Activated CD4-positive, alpha-beta memory T cell treated with anti-CD3 and anti-CD28 coated beads, Interleukin-2, amount 10 ng/mL, durations not matched to agents 7 days and 5 days (primary cell): ENCODE measurements at regions not wholly inside any gene's neighbourhood (a gene's known extent, or its start where the extent isn't known, plus 50 kb on each side); places are given as distances from the start of the nearest gene placed in this dataset.
"Not testable (repeated sequence)": the region's sequence is repeated elsewhere in the genome, so short reads cannot be mapped to it uniquely, and the experiment has no call there.

Experiments
- CTCF ChIA-PET: fragments of 350-600 bp; sonication (Branson Sonifier 250); formaldehyde crosslinking; loops from one replicate; lab custom pipeline; 2021; ENCODE audit warnings: antibody characterized with exemption, inconsistent platforms; lab: Charles Lee
- POLR2A ChIA-PET: fragments of 350-600 bp; sonication (Branson Sonifier 250); formaldehyde crosslinking; loops from one replicate; lab custom pipeline; 2021; ENCODE audit warnings: antibody characterized with exemption; lab: Charles Lee
- DNase-seq: peaks from one replicate; pipeline ENCODE4 v3.0.0-alpha.2; 2020
- H3K27ac Mint-ChIP-seq: one replicate; pipeline ENCODE4 v1.8.0; 2021; ENCODE audit warnings: mild to moderate bottlenecking, mixed read lengths
- H3K27me3 Mint-ChIP-seq: one replicate; pipeline ENCODE4 v1.8.0; 2021; ENCODE audit warnings: mixed read lengths
- H3K36me3 Mint-ChIP-seq: one replicate; pipeline ENCODE4 v1.8.0; 2021; ENCODE audit warnings: low read depth, mixed read lengths
- H3K4me1 Mint-ChIP-seq: one replicate; pipeline ENCODE4 v1.8.0; 2021; ENCODE audit warnings: mixed read lengths
- H3K4me3 Mint-ChIP-seq: one replicate; pipeline ENCODE4 v1.8.0; 2021; ENCODE audit warnings: mild to moderate bottlenecking, mixed read lengths
- H3K9me3 Mint-ChIP-seq: one replicate; pipeline ENCODE4 v1.8.0; 2021; ENCODE audit warnings: mixed read lengths

- CTCF ChIA-PET = no interaction called here
- H3K27me3 Mint-ChIP-seq = peaks cover 29% of the 10 kb centered on the region
- no peak overlapping the region for H3K4me3 Mint-ChIP-seq
- POLR2A ChIA-PET = no interaction called here
- H3K36me3 Mint-ChIP-seq = peaks cover 6% of the 10 kb centered on the region
- DNase-seq = no peak
- peaks cover 3% of the 10 kb centered on the region for H3K4me1 Mint-ChIP-seq
- H3K9me3 Mint-ChIP-seq = peaks cover 19% of the 10 kb centered on the region
- no peak overlapping the region for H3K27ac Mint-ChIP-seq
These were observed 136.0 kb downstream of the LMLN start for GRCh38 chr3:198096015-198096414.

- no peak for DNase-seq
- ChIA-PET CTCF (no interaction called here), POLR2A (no interaction called here)
- Mint-ChIP-seq H3K9me3 (peaks cover 19% of the 10 kb centered on the region), H3K27ac (no peak overlapping the region), H3K27me3 (peaks cover 29% of the 10 kb centered on the region), H3K36me3 (peaks cover 6% of the 10 kb centered on the region), H3K4me1 (peaks cover 3% of the 10 kb centered on the region), H3K4me3 (no peak overlapping the region)
These were observed 137.0 kb downstream of the LMLN start for GRCh38 chr3:198097048-198097447.

- Mint-ChIP-seq H3K9me3 (peaks cover 21% of the 10 kb centered on the region), H3K27me3 (peaks cover 13% of the 10 kb centered on the region), H3K27ac (peak overlapping the region; percentile 76), H3K4me3 (peak overlapping the region; percentile 48)
- CTCF ChIA-PET, POLR2A ChIA-PET, H3K4me1 Mint-ChIP-seq, H3K36me3 Mint-ChIP-seq, DNase-seq: not testable (repeated sequence)
These were observed 138.7 kb downstream of the LMLN start for GRCh38 chr3:198098661-198099081.

- H3K36me3 Mint-ChIP-seq = peaks cover 14% of the 10 kb centered on the region
- DNase-seq, CTCF ChIA-PET, H3K27me3 Mint-ChIP-seq, H3K4me3 Mint-ChIP-seq, POLR2A ChIA-PET, H3K27ac Mint-ChIP-seq: not testable (repeated sequence)
- peaks cover 26% of the 10 kb centered on the region for H3K9me3 Mint-ChIP-seq
- peaks cover 15% of the 10 kb centered on the region for H3K4me1 Mint-ChIP-seq
These were observed 143.1 kb downstream of the LMLN start for GRCh38 chr3:198103070-198103469.

GRCh38 chr3:198106265-198106664 is 146.2 kb downstream of the LMLN start:
- Mint-ChIP-seq H3K27ac (peak overlapping the region; percentile 73), H3K36me3 (peaks cover 11% of the 10 kb centered on the region), H3K4me1 (peaks cover 12% of the 10 kb centered on the region), H3K9me3 (peaks cover 24% of the 10 kb centered on the region), H3K4me3 (peak overlapping the region; percentile 9), H3K27me3 (peaks cover 11% of the 10 kb centered on the region)
- DNase-seq = no peak
- CTCF ChIA-PET = no interaction called here
- POLR2A ChIA-PET = no interaction called here

GRCh38 chr3:198107840-198108734 is 148.1 kb downstream of the LMLN start:
- ChIA-PET POLR2A (no interaction called here), CTCF (no interaction called here)
- H3K4me1 Mint-ChIP-seq = peaks cover 15% of the 10 kb centered on the region
- no peak overlapping the region for H3K27ac Mint-ChIP-seq
- DNase-seq = no peak
- H3K4me3 Mint-ChIP-seq = no peak overlapping the region
- H3K27me3 Mint-ChIP-seq = peaks cover 18% of the 10 kb centered on the region
- peaks cover 24% of the 10 kb centered on the region for H3K9me3 Mint-ChIP-seq
- peaks cover 14% of the 10 kb centered on the region for H3K36me3 Mint-ChIP-seq

- ChIA-PET CTCF (no interaction called here), POLR2A (no interaction called here)
- DNase-seq = no peak
- H3K4me1 Mint-ChIP-seq = peaks cover 15% of the 10 kb centered on the region
- H3K9me3 Mint-ChIP-seq = peaks cover 20% of the 10 kb centered on the region
- H3K4me3 Mint-ChIP-seq = no peak overlapping the region
- H3K27me3 Mint-ChIP-seq = peaks cover 33% of the 10 kb centered on the region
- peaks cover 17% of the 10 kb centered on the region for H3K36me3 Mint-ChIP-seq
- no peak overlapping the region for H3K27ac Mint-ChIP-seq
These were observed 149.9 kb downstream of the LMLN start for GRCh38 chr3:198109883-198110282.

- H3K4me3 Mint-ChIP-seq = no peak overlapping the region
- no peak for DNase-seq
- peaks cover 43% of the 10 kb centered on the region for H3K27me3 Mint-ChIP-seq
- peaks cover 6% of the 10 kb centered on the region for H3K36me3 Mint-ChIP-seq
- peaks cover 6% of the 10 kb centered on the region for H3K4me1 Mint-ChIP-seq
- CTCF ChIA-PET = no interaction called here
- peaks cover 10% of the 10 kb centered on the region for H3K9me3 Mint-ChIP-seq
- POLR2A ChIA-PET = no interaction called here
- no peak overlapping the region for H3K27ac Mint-ChIP-seq
These were observed 152.0 kb downstream of the LMLN start for GRCh38 chr3:198112031-198112430.

- no peak for DNase-seq
- ChIA-PET POLR2A (no interaction called here), CTCF (no interaction called here)
- peaks cover 6% of the 10 kb centered on the region for H3K36me3 Mint-ChIP-seq
- H3K27me3 Mint-ChIP-seq = peaks cover 43% of the 10 kb centered on the region
- H3K4me1 Mint-ChIP-seq = peaks cover 6% of the 10 kb centered on the region
- H3K27ac Mint-ChIP-seq = peak overlapping the region; percentile 41
- peaks cover 4% of the 10 kb centered on the region for H3K9me3 Mint-ChIP-seq
- H3K4me3 Mint-ChIP-seq = peak overlapping the region; percentile 12
These were observed 153.4 kb downstream of the LMLN start for GRCh38 chr3:198113206-198114053.

GRCh38 chr3:198114516-198114915 is 154.5 kb downstream of the LMLN start:
- CTCF ChIA-PET, POLR2A ChIA-PET, DNase-seq, H3K4me1 Mint-ChIP-seq, H3K4me3 Mint-ChIP-seq, H3K27ac Mint-ChIP-seq, H3K9me3 Mint-ChIP-seq, H3K36me3 Mint-ChIP-seq: not testable (repeated sequence)
- H3K27me3 Mint-ChIP-seq = peaks cover 42% of the 10 kb centered on the region

GRCh38 chr3:198122184-198122583 is 162.2 kb downstream of the LMLN start:
- H3K27ac Mint-ChIP-seq, POLR2A ChIA-PET, H3K4me1 Mint-ChIP-seq, DNase-seq, H3K9me3 Mint-ChIP-seq, H3K36me3 Mint-ChIP-seq, H3K4me3 Mint-ChIP-seq, CTCF ChIA-PET: not testable (repeated sequence)
- peaks cover 13% of the 10 kb centered on the region for H3K27me3 Mint-ChIP-seq

- H3K4me1 Mint-ChIP-seq, DNase-seq, H3K27ac Mint-ChIP-seq, CTCF ChIA-PET, H3K27me3 Mint-ChIP-seq, H3K9me3 Mint-ChIP-seq, POLR2A ChIA-PET, H3K4me3 Mint-ChIP-seq, H3K36me3 Mint-ChIP-seq: not testable (repeated sequence)
These were observed 177.2 kb downstream of the LMLN start for GRCh38 chr3:198137038-198137835.

GRCh38 chr3:198138205-198138604 is 178.2 kb downstream of the LMLN start:
- POLR2A ChIA-PET, H3K27me3 Mint-ChIP-seq, CTCF ChIA-PET, H3K36me3 Mint-ChIP-seq, H3K4me3 Mint-ChIP-seq, H3K27ac Mint-ChIP-seq, H3K9me3 Mint-ChIP-seq, H3K4me1 Mint-ChIP-seq, DNase-seq: not testable (repeated sequence)
